ENCODE measurements at regions not wholly inside any gene's neighbourhood (a gene's known extent, or its start where the extent isn't known, plus 50 kb on each side); places are given as distances from the start of the nearest gene placed in this dataset.

GRCh38 chr4:29711226-29711625, 1008.9 kb upstream of the PCDH7 start:
- H3K27me3 ChIP-seq: no peaks in the 10 kb centered on the region
- no peak for DNase-seq (ENCODE audit: low spot score in 2 of 2)
- TF ChIP-seq POLR2A (IDR thresholded peaks at IDR 0.05) (no peak), CTCF (IDR thresholded peaks at IDR 0.05) (no peak), EP300 (IDR thresholded peaks at IDR 0.05) (no peak)
- H3K27ac ChIP-seq: no peak overlapping the region
- 60 to 63% methylated on average over 2 of the region's 2 CpGs for WGBS, 2 donors
- H3K4me1 ChIP-seq: no peaks in the 10 kb centered on the region
- no peak overlapping the region for H3K4me3 ChIP-seq
- H3K9me3 ChIP-seq: peaks cover 0 to 7% (median 0%) of the 10 kb centered on the region in 4 donors
- H3K36me3 ChIP-seq: no peaks in the 10 kb centered on the region

- no peaks in the 10 kb centered on the region for H3K4me1 ChIP-seq
- no peaks in the 10 kb centered on the region for H3K36me3 ChIP-seq
- DNase-seq (ENCODE audit: low spot score in 2 of 2): no peak
- WGBS, 2 donors: 88 to 90% methylated on average over 10 of the region's 10 CpGs
- no peaks in the 10 kb centered on the region for H3K27me3 ChIP-seq
- no peak overlapping the region for H3K4me3 ChIP-seq
- TF ChIP-seq EP300 (IDR thresholded peaks at IDR 0.05): no peak
- no peak for TF ChIP-seq CTCF (IDR thresholded peaks at IDR 0.05)
- no peak for TF ChIP-seq POLR2A (IDR thresholded peaks at IDR 0.05)
- H3K27ac ChIP-seq: no peak overlapping the region
- no peaks in the 10 kb centered on the region for H3K9me3 ChIP-seq
These were observed 1002.7 kb upstream of the PCDH7 start for GRCh38 chr4:29717287-29718057.

- no peaks in the 10 kb centered on the region for H3K4me1 ChIP-seq
- no peaks in the 10 kb centered on the region for H3K9me3 ChIP-seq
- DNase-seq (ENCODE audit: low spot score in 2 of 2): no peak
- H3K4me3 ChIP-seq: no peak overlapping the region
- no peak for TF ChIP-seq EP300 (IDR thresholded peaks at IDR 0.05)
- TF ChIP-seq CTCF (IDR thresholded peaks at IDR 0.05): no peak
- no peak for TF ChIP-seq POLR2A (IDR thresholded peaks at IDR 0.05)
- H3K36me3 ChIP-seq: no peaks in the 10 kb centered on the region
- no peaks in the 10 kb centered on the region for H3K27me3 ChIP-seq
- no peak overlapping the region for H3K27ac ChIP-seq
These were observed 1002.0 kb upstream of the PCDH7 start for GRCh38 chr4:29718136-29718535.

- no peaks in the 10 kb centered on the region for H3K36me3 ChIP-seq
- WGBS, 2 donors: 88 to 92% methylated on average over 6 of the region's 6 CpGs
- DNase-seq (ENCODE audit: low spot score in 2 of 2): no peak
- no peak overlapping the region for H3K4me3 ChIP-seq
- H3K27ac ChIP-seq: no peak overlapping the region
- H3K27me3 ChIP-seq: no peaks in the 10 kb centered on the region
- H3K4me1 ChIP-seq: no peaks in the 10 kb centered on the region
- no peaks in the 10 kb centered on the region for H3K9me3 ChIP-seq
- no peak for TF ChIP-seq EP300 (IDR thresholded peaks at IDR 0.05)
- no peak for TF ChIP-seq POLR2A (IDR thresholded peaks at IDR 0.05)
- TF ChIP-seq CTCF (IDR thresholded peaks at IDR 0.05): no peak
These were observed 997.9 kb upstream of the PCDH7 start for GRCh38 chr4:29722253-29722652.

GRCh38 chr4:29726938-29727337, 993.2 kb upstream of the PCDH7 start:
- no peaks in the 10 kb centered on the region for H3K36me3 ChIP-seq
- H3K4me1 ChIP-seq: no peaks in the 10 kb centered on the region
- TF ChIP-seq POLR2A (IDR thresholded peaks at IDR 0.05): no peak
- TF ChIP-seq CTCF (IDR thresholded peaks at IDR 0.05): no peak
- no peak for TF ChIP-seq EP300 (IDR thresholded peaks at IDR 0.05)
- H3K27ac ChIP-seq: no peak overlapping the region
- 52 to 58% methylated on average over 3 of the region's 3 CpGs for WGBS, 2 donors
- no peak overlapping the region for H3K4me3 ChIP-seq
- H3K9me3 ChIP-seq: no peaks in the 10 kb centered on the region
- DNase-seq (ENCODE audit: low spot score in 2 of 2): no peak
- H3K27me3 ChIP-seq: no peaks in the 10 kb centered on the region

Data from tibial nerve (tissue), 4 donors.